ENCODE measurements at regions not wholly inside any gene's neighbourhood (a gene's known extent, or its start where the extent isn't known, plus 50 kb on each side); places are given as distances from the start of the nearest gene placed in this dataset.

DNA sequence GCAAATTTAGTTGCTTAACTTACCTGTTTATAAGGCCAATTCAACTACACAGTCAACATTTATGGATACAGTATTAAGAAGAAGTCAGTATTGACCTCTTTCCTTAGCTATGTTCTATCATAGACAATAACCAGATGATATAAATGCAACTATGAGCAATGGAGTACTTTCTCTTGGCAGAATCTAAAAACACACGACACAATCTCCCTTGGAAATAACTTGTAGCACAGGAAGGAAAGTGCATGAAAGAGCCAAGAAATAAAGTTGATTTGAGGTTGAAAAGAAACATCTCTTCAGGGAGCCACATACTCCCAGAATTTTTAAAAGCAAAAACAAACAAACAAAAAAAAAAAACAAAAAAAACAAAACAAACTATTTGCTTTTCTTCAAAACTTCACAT is 145.0 kb downstream of the EVA1A start:
- Mint-ChIP-seq H3K4me3 (ENCODE audit: low read depth, unreplicated experiment) (no peak overlapping the region), H3K27me3 (ENCODE audit: unreplicated experiment) (peaks cover 73% of the 10 kb centered on the region), H3K27ac (ENCODE audit: unreplicated experiment) (no peak overlapping the region), H3K9me3 (ENCODE audit: low read depth, unreplicated experiment) (no peaks in the 10 kb centered on the region), H3K36me3 (ENCODE audit: insufficient read depth, unreplicated experiment) (no peaks in the 10 kb centered on the region), H3K4me1 (ENCODE audit: low read depth, unreplicated experiment) (no peaks in the 10 kb centered on the region)
- no peak for DNase-seq
- TF ChIP-seq, protein P1, sequence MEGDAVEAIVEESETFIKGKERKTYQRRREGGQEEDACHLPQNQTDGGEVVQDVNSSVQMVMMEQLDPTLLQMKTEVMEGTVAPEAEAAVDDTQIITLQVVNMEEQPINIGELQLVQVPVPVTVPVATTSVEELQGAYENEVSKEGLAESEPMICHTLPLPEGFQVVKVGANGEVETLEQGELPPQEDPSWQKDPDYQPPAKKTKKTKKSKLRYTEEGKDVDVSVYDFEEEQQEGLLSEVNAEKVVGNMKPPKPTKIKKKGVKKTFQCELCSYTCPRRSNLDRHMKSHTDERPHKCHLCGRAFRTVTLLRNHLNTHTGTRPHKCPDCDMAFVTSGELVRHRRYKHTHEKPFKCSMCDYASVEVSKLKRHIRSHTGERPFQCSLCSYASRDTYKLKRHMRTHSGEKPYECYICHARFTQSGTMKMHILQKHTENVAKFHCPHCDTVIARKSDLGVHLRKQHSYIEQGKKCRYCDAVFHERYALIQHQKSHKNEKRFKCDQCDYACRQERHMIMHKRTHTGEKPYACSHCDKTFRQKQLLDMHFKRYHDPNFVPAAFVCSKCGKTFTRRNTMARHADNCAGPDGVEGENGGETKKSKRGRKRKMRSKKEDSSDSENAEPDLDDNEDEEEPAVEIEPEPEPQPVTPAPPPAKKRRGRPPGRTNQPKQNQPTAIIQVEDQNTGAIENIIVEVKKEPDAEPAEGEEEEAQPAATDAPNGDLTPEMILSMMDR (IDR thresholded peaks at IDR 0.05; ENCODE audit: unreplicated experiment): no peak
- intact Hi-C loops (cut with micrococcal nuclease; ENCODE audit: unreplicated experiment): no loop called here
- CTCF ChIA-PET: no interaction called here
- no TSS peak for BruUV-seq (replicated peaks)

DNA sequence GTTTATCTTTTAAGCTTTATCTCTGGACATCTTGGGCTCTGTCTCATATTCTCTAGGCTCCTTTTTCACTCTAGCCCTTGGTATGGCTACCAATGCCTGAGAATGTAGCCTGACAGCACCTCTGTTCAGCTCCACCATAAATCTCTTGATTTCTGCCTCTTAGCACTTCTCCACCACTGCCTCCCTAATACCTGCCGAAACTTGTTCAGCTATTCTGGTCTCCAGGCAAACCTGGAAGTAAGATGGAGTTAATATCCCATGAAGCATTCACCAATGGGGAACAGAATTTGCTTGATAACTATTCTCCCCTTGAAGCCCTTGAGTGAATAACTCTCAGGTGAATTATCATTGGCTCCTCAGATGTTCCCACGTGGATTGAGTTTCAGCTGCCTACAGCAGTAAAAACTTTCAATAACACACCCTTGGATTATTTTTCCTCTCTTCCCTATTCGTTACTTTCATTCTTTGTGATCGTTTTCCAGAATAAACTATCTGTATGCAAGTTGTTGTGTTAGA is 145.6 kb downstream of the EVA1A start:
- Mint-ChIP-seq H3K27me3 (ENCODE audit: unreplicated experiment) (peaks cover 67% of the 10 kb centered on the region), H3K27ac (ENCODE audit: unreplicated experiment) (no peak overlapping the region), H3K4me1 (ENCODE audit: low read depth, unreplicated experiment) (no peaks in the 10 kb centered on the region), H3K36me3 (ENCODE audit: insufficient read depth, unreplicated experiment) (no peaks in the 10 kb centered on the region), H3K9me3 (ENCODE audit: low read depth, unreplicated experiment) (no peaks in the 10 kb centered on the region), H3K4me3 (ENCODE audit: low read depth, unreplicated experiment) (no peak overlapping the region)
- DNase-seq: no peak
- intact Hi-C loops (cut with micrococcal nuclease; ENCODE audit: unreplicated experiment): no loop called here
- CTCF ChIA-PET: no interaction called here
- no TSS peak for BruUV-seq (replicated peaks)
- TF ChIP-seq, protein P1 (IDR thresholded peaks at IDR 0.05; ENCODE audit: unreplicated experiment): no peak

DNA sequence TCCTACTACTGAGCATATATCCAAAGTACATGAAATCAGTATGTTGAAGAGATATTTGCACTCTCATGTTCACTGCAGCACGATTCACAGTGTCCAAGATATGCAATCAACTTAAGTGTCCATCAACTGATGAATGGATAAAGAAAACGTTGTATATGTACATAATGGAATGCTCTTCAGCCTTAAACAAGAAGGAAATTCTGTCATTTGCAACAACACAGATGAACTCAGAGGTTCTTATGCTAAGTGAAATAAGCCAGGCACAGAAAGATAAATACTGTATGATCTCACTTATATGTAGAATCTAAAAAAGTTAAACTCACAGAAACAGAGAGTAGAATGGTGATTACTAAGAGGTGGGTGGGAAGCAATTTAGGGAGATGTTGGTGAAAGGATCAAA is 149.2 kb downstream of the EVA1A start:
- no peaks in the 10 kb centered on the region for H3K36me3 Mint-ChIP-seq (ENCODE audit: insufficient read depth, unreplicated experiment)
- no peak for DNase-seq
- H3K9me3 Mint-ChIP-seq (ENCODE audit: low read depth, unreplicated experiment): no peaks in the 10 kb centered on the region
- intact Hi-C loops (cut with micrococcal nuclease; ENCODE audit: unreplicated experiment): no loop called here
- H3K4me3 Mint-ChIP-seq (ENCODE audit: low read depth, unreplicated experiment): no peak overlapping the region
- TF ChIP-seq, protein P1 (IDR thresholded peaks at IDR 0.05; ENCODE audit: unreplicated experiment): no peak
- no TSS peak for BruUV-seq (replicated peaks)
- CTCF ChIA-PET: no interaction called here
- no peaks in the 10 kb centered on the region for H3K4me1 Mint-ChIP-seq (ENCODE audit: low read depth, unreplicated experiment)
- no peak overlapping the region for H3K27ac Mint-ChIP-seq (ENCODE audit: unreplicated experiment)
- peaks cover 66% of the 10 kb centered on the region for H3K27me3 Mint-ChIP-seq (ENCODE audit: unreplicated experiment)

DNA sequence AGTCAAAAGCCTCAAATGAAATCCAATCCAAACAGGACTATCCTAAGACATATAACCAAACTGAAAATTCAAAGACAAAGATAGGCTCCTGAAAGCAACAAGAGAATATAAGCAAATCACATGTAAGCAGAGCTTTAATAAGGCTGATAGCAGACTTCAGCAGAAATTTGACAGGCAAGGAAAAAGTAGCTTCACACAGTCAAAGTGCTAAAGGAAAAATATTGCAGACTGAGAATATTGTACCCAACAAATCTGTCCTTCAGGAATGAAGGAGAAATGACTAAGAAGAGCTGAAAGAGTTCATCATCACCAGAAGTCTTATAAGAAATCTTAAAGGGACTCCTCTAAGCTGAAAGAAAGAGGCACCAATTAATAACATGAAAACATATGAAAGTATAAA is 150.0 kb downstream of the EVA1A start:
- no peaks in the 10 kb centered on the region for H3K4me1 Mint-ChIP-seq (ENCODE audit: low read depth, unreplicated experiment)
- TF ChIP-seq, protein P1 (IDR thresholded peaks at IDR 0.05; ENCODE audit: unreplicated experiment): no peak
- H3K27ac Mint-ChIP-seq (ENCODE audit: unreplicated experiment): no peak overlapping the region
- no peak for DNase-seq
- H3K4me3 Mint-ChIP-seq (ENCODE audit: low read depth, unreplicated experiment): no peak overlapping the region
- intact Hi-C loops (cut with micrococcal nuclease; ENCODE audit: unreplicated experiment): no loop called here
- no TSS peak for BruUV-seq (replicated peaks)
- H3K36me3 Mint-ChIP-seq (ENCODE audit: insufficient read depth, unreplicated experiment): no peaks in the 10 kb centered on the region
- CTCF ChIA-PET: no interaction called here
- H3K9me3 Mint-ChIP-seq (ENCODE audit: low read depth, unreplicated experiment): no peaks in the 10 kb centered on the region
- H3K27me3 Mint-ChIP-seq (ENCODE audit: unreplicated experiment): peaks cover 66% of the 10 kb centered on the region

Data from Calu3 (cell line).